ENCODE measurements at regions not wholly inside any gene's neighbourhood (a gene's known extent, or its start where the extent isn't known, plus 50 kb on each side); places are given as distances from the start of the nearest gene placed in this dataset.
"Not testable (repeated sequence)": the region's sequence is repeated elsewhere in the genome, so short reads cannot be mapped to it uniquely, and the experiment has no call there.

DNA sequence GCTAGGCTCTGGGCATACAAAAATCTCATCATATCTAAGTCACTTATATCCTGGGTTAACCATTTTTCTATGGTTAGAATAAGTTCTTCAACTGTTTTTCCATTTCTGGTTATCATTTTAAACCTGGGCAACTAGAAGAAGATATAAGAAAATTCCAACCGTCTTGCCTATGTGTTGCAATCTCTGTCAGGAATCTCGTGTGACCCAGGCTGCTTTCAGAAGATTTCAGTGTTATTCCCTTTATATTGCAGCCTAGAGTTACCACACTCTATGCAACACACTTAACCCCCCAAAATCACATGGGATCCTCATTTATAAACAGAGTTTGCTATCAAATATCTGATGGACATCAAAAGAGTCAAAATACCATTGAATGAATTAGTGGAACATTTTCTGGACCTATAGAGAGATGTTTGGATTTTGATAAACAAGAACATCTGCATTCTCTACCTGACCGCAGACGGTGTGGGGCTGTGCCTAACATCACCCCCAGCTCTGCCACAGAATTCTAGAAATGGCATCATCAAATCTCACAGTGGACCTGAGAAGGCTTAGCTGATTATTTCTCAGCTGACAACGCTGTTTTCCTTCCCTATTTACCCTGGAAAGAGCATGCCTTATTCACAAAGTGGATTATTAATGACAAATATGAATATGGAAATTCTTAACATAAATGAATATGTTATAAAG lies 515.7 kb downstream of the NTRK3 start:
- no peak overlapping the region for H3K4me3 Mint-ChIP-seq
- H3K36me3 Mint-ChIP-seq (ENCODE audit: low read depth): no peaks in the 10 kb centered on the region
- TF ChIP-seq, protein P1, sequence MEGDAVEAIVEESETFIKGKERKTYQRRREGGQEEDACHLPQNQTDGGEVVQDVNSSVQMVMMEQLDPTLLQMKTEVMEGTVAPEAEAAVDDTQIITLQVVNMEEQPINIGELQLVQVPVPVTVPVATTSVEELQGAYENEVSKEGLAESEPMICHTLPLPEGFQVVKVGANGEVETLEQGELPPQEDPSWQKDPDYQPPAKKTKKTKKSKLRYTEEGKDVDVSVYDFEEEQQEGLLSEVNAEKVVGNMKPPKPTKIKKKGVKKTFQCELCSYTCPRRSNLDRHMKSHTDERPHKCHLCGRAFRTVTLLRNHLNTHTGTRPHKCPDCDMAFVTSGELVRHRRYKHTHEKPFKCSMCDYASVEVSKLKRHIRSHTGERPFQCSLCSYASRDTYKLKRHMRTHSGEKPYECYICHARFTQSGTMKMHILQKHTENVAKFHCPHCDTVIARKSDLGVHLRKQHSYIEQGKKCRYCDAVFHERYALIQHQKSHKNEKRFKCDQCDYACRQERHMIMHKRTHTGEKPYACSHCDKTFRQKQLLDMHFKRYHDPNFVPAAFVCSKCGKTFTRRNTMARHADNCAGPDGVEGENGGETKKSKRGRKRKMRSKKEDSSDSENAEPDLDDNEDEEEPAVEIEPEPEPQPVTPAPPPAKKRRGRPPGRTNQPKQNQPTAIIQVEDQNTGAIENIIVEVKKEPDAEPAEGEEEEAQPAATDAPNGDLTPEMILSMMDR (IDR thresholded peaks at IDR 0.05): no peak

DNA sequence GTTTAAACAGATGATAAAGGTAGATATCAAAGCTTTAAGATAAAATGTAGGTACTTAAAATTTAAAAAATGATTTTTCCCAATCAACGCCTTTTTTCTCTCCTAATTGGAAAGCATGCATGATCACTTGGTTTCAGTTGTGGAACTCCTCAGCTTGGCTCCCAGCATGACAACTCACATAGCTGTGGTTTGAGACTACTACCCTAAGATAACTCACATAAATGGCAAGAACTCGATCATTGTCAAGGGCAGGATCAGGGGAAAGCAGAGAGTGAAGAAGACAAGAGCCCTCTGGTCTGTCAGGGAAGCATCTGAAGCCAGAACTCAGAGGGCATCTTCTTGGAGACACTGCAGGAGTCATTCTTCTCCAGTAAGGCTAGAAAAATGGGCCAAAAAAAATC lies 516.7 kb downstream of the NTRK3 start:
- Mint-ChIP-seq H3K4me3 (no peak overlapping the region), H3K4me1 (peaks cover 35% of the 10 kb centered on the region)
- no peak for DNase-seq

More for the DNA sequence above, 515.7 kb downstream of the NTRK3 start:
- DNase-seq: no peak
- no peaks in the 10 kb centered on the region for H3K9me3 Mint-ChIP-seq
- H3K27me3 Mint-ChIP-seq (ENCODE audit: low read depth, poor library complexity): peaks cover 17% of the 10 kb centered on the region
- H3K4me1 Mint-ChIP-seq: peaks cover 28% of the 10 kb centered on the region
- no peak overlapping the region for H3K27ac Mint-ChIP-seq

DNA sequence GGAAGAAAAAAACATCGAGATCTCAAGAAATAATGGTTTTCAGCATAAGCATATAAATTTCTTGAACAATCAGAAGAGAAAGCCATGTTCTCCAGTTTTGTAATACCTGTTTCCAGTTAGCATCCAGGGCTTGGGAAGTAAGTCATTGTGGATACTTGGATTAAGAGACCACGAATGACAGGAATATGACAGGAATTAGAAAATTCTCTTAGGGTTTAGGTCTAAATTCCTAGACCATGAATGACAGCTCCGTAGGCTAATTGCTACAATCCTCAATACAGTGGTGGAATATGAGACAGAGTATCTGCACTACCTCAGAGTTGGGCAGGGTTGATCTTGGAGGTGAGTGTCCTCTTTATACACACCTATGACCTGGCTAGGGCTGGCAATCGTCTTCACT lies 517.5 kb downstream of the NTRK3 start:
- Mint-ChIP-seq H3K27me3 (ENCODE audit: low read depth, poor library complexity) (peaks cover 19% of the 10 kb centered on the region), H3K36me3 (ENCODE audit: low read depth) (no peaks in the 10 kb centered on the region), H3K4me1 (peaks cover 39% of the 10 kb centered on the region), H3K4me3 (no peak overlapping the region), H3K27ac (no peak overlapping the region), H3K9me3 (no peaks in the 10 kb centered on the region)
- TF ChIP-seq, protein P1 (IDR thresholded peaks at IDR 0.05): no peak
- no peak for DNase-seq

More for the DNA sequence above, 516.7 kb downstream of the NTRK3 start:
- TF ChIP-seq, protein P1 (IDR thresholded peaks at IDR 0.05): no peak
- no peak overlapping the region for H3K27ac Mint-ChIP-seq
- no peaks in the 10 kb centered on the region for H3K9me3 Mint-ChIP-seq
- no peaks in the 10 kb centered on the region for H3K36me3 Mint-ChIP-seq (ENCODE audit: low read depth)
- H3K27me3 Mint-ChIP-seq (ENCODE audit: low read depth, poor library complexity): peaks cover 16% of the 10 kb centered on the region

DNA sequence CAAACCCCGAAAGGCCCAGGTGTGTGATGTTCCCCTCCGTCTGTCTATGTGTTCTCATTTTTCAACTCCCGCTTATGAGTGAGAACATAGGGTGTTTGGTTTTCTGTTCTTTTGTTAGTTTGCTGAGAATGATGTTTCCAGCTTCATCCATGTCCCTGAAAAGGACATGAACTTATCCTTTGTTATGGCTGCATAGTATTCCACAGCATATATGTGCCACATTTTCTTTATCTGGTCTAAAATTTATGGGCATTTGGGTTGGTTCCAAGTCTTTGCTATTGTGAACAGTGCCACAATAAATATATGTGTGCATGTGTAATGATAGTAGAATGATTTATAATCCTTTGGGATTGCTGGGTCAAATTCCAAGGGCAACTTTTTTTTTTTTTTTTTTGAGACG lies 519.1 kb downstream of the NTRK3 start:
- H3K36me3 Mint-ChIP-seq (ENCODE audit: low read depth); H3K27ac Mint-ChIP-seq; H3K9me3 Mint-ChIP-seq; DNase-seq; H3K4me3 Mint-ChIP-seq: not testable (repeated sequence)
- peaks cover 50% of the 10 kb centered on the region for H3K4me1 Mint-ChIP-seq
- H3K27me3 Mint-ChIP-seq (ENCODE audit: low read depth, poor library complexity): peaks cover 22% of the 10 kb centered on the region

DNA sequence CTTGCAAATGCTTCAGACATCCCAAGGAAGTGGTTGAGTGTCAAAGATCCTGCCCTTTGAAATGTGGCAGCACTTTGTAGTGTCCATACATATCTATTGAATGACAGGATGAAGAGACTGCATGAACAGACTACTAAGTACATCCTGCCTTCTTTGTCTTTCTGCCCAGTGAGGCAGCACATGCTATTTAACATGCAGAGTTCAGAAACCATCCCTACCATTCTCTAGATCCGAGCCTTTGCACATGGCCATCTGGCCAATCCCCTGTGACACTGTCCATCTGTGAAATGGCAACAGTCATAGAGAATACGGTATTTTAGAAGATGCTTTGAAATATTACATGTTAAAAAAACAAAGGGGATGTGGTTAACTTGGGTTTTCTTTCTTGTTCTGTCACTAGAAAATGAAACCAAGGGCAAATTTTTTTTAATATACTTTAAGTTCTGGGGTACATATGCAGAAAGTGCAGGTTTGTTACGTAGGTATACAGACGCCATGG lies 519.6 kb downstream of the NTRK3 start:
- no peak overlapping the region for H3K27ac Mint-ChIP-seq
- no peak overlapping the region for H3K4me3 Mint-ChIP-seq
- peaks cover 26% of the 10 kb centered on the region for H3K27me3 Mint-ChIP-seq (ENCODE audit: low read depth, poor library complexity)
- peaks cover 55% of the 10 kb centered on the region for H3K4me1 Mint-ChIP-seq
- no peak for DNase-seq
- TF ChIP-seq, protein P1 (IDR thresholded peaks at IDR 0.05): no peak
- no peaks in the 10 kb centered on the region for H3K36me3 Mint-ChIP-seq (ENCODE audit: low read depth)
- H3K9me3 Mint-ChIP-seq: no peaks in the 10 kb centered on the region

DNA sequence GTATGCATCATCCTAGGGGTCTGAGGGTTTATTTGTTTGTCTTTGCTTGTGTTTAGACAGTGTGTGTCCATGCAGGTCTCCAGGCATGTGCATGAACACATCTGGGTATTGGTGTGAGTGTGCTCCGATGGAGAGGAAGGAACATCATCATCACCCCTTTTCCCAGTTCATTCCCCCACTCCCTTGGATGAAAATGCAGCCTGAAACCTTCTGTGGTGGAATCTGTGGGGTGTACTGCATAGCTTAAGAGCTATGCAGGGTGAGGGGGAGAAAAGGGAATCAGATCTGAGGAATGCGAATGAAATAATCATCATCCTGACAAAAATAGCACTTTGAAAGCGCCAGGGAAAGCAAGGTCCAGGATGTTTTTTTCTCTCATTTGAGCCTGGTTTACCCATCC lies 520.1 kb downstream of the NTRK3 start:
- Mint-ChIP-seq H3K27ac (no peak overlapping the region), H3K9me3 (no peaks in the 10 kb centered on the region), H3K4me3 (no peak overlapping the region), H3K4me1 (peaks cover 60% of the 10 kb centered on the region), H3K36me3 (ENCODE audit: low read depth) (no peaks in the 10 kb centered on the region), H3K27me3 (ENCODE audit: low read depth, poor library complexity) (peaks cover 26% of the 10 kb centered on the region)
- DNase-seq: no peak
- TF ChIP-seq, protein P1 (IDR thresholded peaks at IDR 0.05): no peak

Measured in nephron progenitor cell (in vitro differentiated cells).